Spleen (tissue), 7 donors: ENCODE measurements at regions not wholly inside any gene's neighbourhood (a gene's known extent, or its start where the extent isn't known, plus 50 kb on each side); places are given as distances from the start of the nearest gene placed in this dataset.

ENCODE experiments used
- CTCF ChIP-seq, 11 experiments: fragments of 200-600 bp in 7 of 11; fragments of 450-650 bp in 4 of 11; sonication (generic) in 4 of 11; IDR thresholded peaks in 8 of 11; conservative IDR thresholded peaks in 3 of 11; 1 replicate in 7 of 11; 2 replicates in 4 of 11; pipeline versions ENCODE4 v1.4.0 to v1.8.0; 2016 to 2021; ENCODE audit warnings: antibody characterized with exemption in 11 of 11, inconsistent platforms in 4 of 11, mild to moderate bottlenecking in 1 of 11
- POLR2A ChIP-seq, 3 donors: fragments of 450-650 bp; IDR thresholded peaks; one replicate each; pipeline ENCODE4 v1.5.1; 2017; ENCODE audit warnings: antibody characterized with exemption in 3 of 3, mild to moderate bottlenecking in 1 of 3
- donor health status: DM: no; HTN: no; CAD: no; lungs with moderate emphysema.
- donor health status: DM: no; HTN: no; CAD: no.
- donor health status: DM: no; HTN: no; CAD: no.

DNA sequence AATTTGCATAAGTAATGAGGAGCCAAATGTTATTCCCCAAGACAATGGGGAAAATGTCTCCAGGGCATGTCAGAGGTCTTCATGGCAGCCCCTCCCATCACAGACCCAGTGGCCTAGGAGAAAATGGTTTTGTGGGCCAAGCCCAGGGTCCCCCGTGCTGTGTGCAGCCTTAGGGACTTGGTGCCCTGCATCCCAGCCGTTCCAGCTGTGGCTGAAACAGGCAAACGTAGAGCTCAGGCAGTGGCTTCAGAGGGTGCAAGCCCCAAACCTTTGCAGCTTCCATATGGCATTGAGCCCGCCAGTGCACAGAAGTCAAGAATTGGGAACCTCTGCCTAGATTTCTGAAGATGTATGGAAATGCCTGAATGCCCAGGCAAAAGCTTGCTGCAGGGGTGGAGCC lies 79.9 kb downstream of the FAM181B start:
- no peak for TF ChIP-seq CTCF (IDR thresholded peaks at IDR 0.05 in 8 of 11, conservative IDR thresholded peaks at IDR 0.05 in 3 of 11)
- TF ChIP-seq POLR2A (IDR thresholded peaks at IDR 0.05): no peak
